Astrocyte of the cerebellum (primary cell): ENCODE measurements at regions not wholly inside any gene's neighbourhood (a gene's known extent, or its start where the extent isn't known, plus 50 kb on each side); places are given as distances from the start of the nearest gene placed in this dataset.
"Not testable (repeated sequence)": the region's sequence is repeated elsewhere in the genome, so short reads cannot be mapped to it uniquely, and the experiment has no call there.

ENCODE experiments used
- DNase-seq: peaks from one replicate; pipeline ENCODE4 v3.0.0-alpha.2; 2011; ENCODE audit warnings: low read depth
- H3K4me3 ChIP-seq: 2 replicates; pipeline ENCODE4 v1.5.1; 2011; ENCODE audit warnings: mild to moderate bottlenecking, low read depth, low read length, moderate library complexity
- in situ Hi-C: cut with HindIII; loops from 2 replicates; pipeline ENCODE4 v1.10.0; 2017; ENCODE audit warnings: low sequenced_read_pairs
- TF ChIP-seq, protein P1 (sequence below): IDR thresholded peaks from 2 replicates; pipeline ENCODE4 v1.5.1; 2012; ENCODE audit warnings: low read length, low read depth, moderate library complexity, mild to moderate bottlenecking; ENCODE audit errors: missing control alignments

DNA sequence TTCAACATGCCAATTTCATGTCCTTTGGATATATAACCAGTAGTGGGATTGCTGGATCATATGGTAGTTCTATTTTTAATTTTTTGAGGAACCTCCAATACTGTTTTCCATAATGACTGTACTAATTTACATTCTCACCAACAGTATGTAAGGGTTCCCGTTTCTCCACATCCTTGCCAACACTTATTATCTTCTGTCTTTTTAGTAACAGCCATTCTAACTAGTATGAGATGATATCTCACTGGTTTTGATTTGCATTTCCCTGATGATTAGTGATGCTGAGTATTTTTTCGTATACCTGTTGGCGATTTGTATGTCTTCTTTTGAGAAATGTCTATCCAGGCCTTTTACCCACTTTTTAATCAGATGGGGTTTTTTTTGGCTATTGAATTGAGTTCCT, 133.5 kb upstream of the MED14 start:
- no peak for DNase-seq
- no peak overlapping the region for H3K4me3 ChIP-seq
- in situ Hi-C loops = no loop called here
- TF ChIP-seq, protein P1, sequence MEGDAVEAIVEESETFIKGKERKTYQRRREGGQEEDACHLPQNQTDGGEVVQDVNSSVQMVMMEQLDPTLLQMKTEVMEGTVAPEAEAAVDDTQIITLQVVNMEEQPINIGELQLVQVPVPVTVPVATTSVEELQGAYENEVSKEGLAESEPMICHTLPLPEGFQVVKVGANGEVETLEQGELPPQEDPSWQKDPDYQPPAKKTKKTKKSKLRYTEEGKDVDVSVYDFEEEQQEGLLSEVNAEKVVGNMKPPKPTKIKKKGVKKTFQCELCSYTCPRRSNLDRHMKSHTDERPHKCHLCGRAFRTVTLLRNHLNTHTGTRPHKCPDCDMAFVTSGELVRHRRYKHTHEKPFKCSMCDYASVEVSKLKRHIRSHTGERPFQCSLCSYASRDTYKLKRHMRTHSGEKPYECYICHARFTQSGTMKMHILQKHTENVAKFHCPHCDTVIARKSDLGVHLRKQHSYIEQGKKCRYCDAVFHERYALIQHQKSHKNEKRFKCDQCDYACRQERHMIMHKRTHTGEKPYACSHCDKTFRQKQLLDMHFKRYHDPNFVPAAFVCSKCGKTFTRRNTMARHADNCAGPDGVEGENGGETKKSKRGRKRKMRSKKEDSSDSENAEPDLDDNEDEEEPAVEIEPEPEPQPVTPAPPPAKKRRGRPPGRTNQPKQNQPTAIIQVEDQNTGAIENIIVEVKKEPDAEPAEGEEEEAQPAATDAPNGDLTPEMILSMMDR = no peak

GRCh38 chrX:40870982-40871381, 135.6 kb upstream of the MED14 start:
- DNase-seq, H3K4me3 ChIP-seq, in situ Hi-C loops: not testable (repeated sequence)

GRCh38 chrX:40871385-40872082, 136.2 kb upstream of the MED14 start:
- no peak for DNase-seq
- no peak overlapping the region for H3K4me3 ChIP-seq

GRCh38 chrX:40872351-40872750, 137.0 kb upstream of the MED14 start:
- no peak overlapping the region for H3K4me3 ChIP-seq
- DNase-seq = no peak
- TF ChIP-seq, protein P1 = no peak
- in situ Hi-C loops = no loop called here

More at GRCh38 chrX:40871385-40872082, 136.2 kb upstream of the MED14 start:
- TF ChIP-seq, protein P1 = peak; percentile 12
- in situ Hi-C loops = no loop called here

GRCh38 chrX:40875476-40875875, 140.1 kb upstream of the MED14 start:
- no peak overlapping the region for H3K4me3 ChIP-seq
- in situ Hi-C loops = no loop called here
- TF ChIP-seq, protein P1 = no peak
- DNase-seq = no peak

GRCh38 chrX:40877887-40878286, 142.5 kb upstream of the MED14 start:
- no peak overlapping the region for H3K4me3 ChIP-seq
- TF ChIP-seq, protein P1 = no peak
- DNase-seq = no peak
- in situ Hi-C loops = no loop called here

- in situ Hi-C loops = no loop called here
- no peak for DNase-seq
- TF ChIP-seq, protein P1 = no peak
- H3K4me3 ChIP-seq = no peak overlapping the region
These were observed 143.4 kb upstream of the MED14 start for GRCh38 chrX:40878766-40879165.

DNA sequence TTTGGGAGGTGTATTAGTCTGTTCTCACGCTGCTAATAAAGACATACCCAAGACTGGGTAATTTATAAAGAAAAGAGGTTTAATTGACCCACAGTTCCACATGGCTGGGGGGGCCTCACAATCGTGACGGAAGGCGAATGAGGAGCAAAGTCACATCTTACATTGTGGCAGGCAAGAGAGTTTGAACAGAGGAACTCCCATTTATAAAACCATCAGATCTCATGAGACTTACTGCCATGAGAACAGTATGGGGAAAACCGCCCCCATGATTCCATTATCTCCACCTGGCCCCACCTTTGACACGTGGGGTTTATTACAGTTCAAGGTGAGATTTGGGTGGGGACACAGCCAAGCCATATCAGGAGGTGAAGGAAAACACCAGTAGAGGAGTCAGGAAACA, 143.8 kb upstream of the MED14 start:
- H3K4me3 ChIP-seq, in situ Hi-C loops, DNase-seq: not testable (repeated sequence)
